GM19240 (cell line): ENCODE measurements at regions not wholly inside any gene's neighbourhood (a gene's known extent, or its start where the extent isn't known, plus 50 kb on each side); places are given as distances from the start of the nearest gene placed in this dataset.
"Not testable (repeated sequence)": the region's sequence is repeated elsewhere in the genome, so short reads cannot be mapped to it uniquely, and the experiment has no call there.

Experiments used
- DNase-seq: peaks from one replicate; pipeline ENCODE4 v3.0.0; 2011; ENCODE audit warnings: low spot score; ENCODE audit not compliant: insufficient read length

DNA sequence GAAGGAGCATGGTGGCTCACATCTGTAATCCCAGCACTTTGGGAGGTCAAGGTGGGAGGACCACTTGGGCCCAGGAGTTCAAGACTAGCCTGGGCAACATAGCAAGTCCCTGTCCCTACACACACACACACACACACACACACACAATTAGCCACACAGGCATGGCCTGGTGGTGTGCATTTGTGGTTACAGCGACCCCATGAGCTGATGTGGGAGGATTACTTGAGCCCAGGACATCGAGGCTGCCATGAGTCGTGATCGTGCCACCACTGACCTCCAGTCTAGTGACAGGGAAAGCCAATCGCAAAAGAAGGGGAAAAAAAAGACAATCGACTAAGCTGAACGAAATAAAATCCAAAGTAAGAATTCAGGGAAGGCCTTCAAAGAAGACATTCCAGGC lies 67.9 kb downstream of the TBX3 start:
- no peak for DNase-seq

DNA sequence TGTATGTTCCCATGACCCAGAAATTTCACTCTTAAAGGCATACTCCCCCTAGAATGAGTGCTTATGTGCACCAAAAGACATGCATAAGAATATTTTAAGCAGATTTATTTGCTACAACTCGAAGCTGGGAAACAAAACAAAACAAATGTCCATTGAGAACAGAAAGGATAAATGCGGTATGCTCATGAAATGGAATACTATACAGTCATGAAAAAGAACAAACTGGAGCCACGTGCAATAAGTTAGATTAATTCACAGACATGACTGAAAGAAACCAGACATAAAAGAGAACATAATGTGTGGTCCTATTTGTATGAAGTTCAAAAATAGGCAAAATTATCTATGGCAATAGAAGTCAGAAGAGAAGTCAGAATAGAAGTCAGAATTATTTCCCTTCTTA lies 69.9 kb downstream of the TBX3 start:
- no peak for DNase-seq

DNA sequence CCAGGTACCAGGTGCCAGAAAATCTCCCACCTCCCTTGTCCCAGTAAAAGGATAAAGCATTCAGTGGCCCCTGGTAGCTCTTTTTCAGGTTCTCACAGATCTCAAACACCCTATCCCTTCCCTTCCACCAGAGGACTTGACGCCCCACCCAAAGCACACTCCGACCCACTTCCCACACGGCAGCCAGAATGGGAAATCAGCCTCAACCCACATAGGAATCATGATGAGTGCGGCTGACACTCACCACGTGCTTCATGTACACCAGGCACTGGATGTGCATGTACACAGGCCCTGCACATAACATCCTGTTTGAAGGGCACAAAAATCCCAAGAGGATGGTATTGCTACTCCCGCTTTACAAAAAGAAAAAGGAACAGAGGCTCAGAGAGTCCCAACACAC lies 71.9 kb downstream of the TBX3 start:
- no peak for DNase-seq

DNA sequence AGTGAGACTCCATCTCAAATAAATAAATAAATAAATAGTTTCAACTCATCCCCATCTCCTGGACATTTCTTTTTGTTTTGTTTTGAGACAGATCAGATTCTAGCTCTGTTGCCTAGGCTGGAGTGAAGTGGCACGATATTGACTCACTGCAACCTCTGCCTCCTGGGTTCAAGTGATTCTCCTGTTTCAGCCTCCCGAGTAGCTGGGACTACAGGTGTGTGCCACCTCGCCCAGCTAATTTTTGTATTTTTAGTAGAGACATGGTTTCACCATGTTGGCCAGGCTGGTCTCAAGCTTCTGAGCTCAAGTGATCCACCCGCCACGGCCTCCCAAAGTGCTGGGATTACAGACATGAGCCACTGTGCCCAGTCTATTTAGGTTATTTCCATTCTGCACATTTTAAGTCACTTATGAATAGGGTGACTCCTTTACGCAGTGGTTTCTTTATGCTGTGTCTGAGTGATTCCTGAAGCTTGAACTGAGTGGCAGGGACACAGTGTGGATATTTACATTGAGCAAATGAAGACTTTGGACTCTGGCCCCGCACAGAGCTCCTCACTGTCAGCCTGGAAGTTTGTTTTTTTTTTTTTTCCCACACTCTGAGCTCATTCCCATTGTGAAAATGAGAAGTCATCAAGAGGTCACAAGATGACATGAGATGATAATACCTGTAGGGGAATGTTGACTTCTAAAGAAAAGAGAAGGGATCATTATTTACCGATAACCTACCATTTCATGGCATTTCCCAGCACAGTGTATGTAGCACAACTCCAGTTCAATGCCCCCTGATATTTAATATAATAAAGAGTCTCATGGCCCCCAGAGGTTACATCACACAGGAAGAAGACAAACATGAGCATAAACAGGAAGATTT lies 72.6 kb downstream of the TBX3 start:
- DNase-seq: no peak

DNA sequence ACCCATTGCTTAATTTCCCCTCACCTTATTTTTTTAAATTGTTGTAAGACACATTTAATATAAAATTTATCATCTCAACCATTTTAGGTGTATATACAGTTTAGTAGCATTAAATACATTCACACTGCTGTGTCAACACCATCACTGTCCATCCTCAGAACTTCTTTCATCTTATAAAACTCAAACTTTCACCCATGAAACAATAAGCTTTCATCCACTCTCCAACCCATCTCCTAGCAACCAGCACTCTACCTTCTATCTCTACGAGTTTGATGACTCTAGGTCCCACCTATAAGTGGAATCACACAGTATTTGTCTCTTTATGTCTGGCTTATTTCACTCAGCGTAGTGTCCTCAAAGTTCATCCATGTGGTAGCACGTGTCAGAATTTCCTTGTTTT lies 75.5 kb downstream of the TBX3 start:
- DNase-seq: no peak

DNA sequence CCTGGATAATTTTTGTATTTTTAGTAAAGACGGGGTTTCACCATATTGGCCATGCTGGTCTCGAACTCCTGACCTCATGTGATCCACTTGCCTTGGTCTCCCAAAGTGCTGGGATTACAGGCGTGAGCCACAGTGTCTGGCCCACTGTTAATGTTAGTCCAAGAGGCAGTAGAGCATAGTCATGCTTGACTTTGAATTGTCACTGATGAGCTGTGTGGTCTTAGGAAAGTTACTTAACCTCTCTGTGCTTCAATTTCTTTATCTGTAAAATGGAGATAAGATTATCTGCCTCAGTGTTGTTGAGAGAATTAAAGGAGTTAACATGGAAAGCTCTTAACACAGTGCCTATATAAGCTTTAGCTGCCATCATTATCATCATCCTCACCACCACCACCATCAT lies 78.1 kb downstream of the TBX3 start:
- DNase-seq: no peak

DNA sequence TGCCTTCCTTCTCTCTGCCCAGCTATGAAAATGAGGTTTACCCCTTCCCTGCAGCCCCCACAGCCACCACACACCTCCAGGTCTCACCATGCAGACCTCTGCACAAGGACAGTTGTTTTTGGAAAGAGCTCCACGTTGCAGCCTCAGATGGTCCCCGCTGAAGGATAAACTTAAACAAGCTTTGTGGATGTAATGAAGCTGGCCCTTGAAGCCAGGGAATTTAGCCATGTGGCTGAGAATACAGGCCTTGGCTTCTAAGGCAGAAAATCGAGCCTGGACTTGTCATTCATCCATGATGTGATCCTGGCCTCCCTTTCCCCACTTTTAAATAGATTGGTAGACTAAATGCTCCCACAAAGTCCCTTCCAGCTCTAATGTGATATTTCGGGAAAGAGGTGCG lies 79.4 kb downstream of the TBX3 start:
- DNase-seq: no peak

DNA sequence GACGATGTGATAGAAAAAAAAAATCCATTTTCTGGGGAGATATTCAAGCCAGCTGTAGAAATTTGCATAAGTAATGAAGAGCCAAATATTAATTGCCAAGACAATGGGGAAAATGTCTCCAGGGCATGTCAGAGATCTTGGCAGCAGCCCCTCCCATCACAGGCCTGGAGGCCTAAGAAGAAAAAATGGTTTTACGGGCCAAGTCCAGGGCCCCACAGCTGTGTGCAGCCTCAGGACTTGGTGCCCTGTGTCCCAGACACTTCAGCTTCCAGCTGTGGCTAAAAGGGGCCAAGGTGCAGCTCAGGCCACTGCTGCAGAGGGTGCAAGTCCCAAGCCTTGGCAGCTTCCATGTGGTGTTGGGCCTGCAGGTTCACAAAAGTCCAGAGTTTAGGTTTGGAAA lies 83.4 kb downstream of the TBX3 start:
- DNase-seq: not testable (repeated sequence)

DNA sequence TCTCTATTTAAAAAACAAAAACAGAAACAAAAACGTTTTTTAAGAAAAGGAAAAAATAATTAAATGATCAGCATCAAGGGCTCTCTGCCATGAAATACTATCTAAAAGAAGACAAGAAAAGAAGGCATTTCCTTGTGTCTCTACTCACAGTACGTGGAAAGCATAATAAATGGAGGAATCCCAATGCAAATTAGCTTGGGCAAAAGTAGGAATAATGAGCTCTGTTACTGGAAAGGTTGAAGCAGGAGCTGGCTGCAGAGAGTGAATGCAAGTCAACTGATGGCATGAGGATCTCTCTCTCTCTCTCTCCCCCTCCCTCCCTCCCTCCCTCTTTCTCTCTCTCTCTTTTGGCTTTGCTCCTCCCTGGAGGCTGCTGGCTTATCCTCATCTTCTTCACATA lies 85.9 kb downstream of the TBX3 start:
- no peak for DNase-seq

DNA sequence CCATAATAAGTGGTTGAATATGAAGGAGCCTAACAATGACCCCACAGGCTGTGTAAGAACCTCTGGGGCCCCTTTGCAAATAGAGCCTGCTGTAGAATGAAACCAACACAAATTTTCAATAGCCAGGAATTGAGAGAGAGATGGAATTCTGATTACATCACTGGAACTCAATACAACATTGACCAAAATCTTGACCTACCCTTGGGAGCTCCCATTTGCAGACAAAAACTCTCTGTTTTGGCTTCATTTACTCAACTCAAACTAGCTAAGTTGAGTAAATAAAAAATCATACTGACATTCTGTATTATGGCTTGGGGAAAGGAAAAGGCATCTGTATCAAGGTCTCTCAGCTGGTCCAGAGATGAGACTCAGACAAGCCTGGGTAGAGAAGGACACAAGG lies 91.0 kb downstream of the TBX3 start:
- no peak for DNase-seq

DNA sequence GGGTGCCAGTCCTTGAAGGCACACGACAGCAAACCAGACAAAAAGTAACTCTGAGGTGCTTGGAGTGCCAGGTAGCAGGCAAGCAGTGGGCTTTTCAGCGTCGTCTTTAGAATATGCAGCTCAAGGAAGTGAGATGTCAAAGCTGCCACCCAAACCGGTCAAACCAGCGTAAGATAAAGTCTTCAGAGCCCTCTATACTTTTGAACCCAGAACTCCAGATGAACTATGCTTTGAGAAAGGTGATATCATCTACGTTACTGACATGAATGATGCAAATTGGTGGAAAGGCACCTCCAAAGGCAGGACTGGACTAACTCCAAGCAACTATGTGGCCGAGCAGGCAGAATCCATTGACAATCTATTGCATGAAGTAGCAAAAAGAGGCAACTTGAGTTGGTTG lies 95.9 kb downstream of the TBX3 start:
- no peak for DNase-seq

DNA sequence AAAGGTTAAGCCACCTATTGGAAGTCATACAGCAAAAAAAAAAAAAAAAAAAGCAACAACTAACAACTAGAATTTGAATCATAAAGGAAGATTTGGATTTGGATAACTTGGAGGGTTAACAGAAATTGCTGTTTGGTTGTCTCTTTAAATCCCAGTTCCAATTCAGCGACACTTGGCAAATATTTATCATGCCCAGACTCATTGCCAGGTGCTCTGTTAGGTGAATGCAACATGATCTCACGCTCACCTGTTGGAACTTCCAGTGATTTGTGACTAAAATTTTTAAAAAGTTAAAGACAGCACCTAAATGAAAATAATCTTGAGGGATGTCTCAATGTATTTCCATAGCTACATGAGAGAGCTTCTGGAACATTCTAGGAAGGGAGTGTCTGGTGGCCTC lies 103.7 kb downstream of the TBX3 start:
- no peak for DNase-seq

DNA sequence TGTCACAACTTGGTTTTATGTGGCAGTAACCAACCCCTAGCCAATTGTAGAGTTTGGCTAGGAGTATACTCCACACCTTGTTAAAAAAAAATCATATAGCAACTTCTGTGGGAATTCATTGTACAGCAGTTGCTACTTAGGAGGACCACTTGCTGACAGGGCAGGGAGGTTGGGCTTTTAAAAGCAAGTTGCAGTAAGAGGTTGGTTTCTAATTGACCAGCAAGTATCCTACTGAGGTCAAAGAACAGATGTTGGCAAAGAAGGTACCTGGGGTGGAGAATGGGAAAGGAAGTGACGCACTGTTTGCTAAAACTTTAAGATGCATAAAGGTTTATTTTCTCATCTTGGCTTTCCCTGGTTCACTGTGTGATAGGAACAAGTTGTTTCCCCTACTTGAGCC lies 104.6 kb downstream of the TBX3 start:
- DNase-seq: no peak

DNA sequence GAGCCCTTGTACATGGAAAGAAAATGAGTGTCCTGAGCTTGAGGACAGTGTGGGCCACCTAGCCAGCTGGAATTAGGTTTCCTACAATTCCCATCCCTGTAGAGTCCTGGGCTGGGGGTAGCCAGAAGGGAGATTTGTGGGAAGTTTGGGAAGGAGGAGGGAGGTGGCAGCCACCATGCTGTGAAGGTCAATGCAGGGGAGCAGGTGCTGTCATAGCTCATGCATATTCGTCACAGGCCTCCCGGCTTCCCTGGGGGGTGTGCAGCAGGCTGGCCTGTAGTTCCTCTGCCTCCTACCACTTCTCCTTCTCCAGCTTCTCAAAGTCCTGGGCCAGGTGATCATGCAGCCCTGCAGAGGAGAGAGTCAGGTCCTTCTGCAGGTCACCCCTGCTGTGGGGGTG lies 121.3 kb downstream of the TBX3 start:
- DNase-seq: no peak

DNA sequence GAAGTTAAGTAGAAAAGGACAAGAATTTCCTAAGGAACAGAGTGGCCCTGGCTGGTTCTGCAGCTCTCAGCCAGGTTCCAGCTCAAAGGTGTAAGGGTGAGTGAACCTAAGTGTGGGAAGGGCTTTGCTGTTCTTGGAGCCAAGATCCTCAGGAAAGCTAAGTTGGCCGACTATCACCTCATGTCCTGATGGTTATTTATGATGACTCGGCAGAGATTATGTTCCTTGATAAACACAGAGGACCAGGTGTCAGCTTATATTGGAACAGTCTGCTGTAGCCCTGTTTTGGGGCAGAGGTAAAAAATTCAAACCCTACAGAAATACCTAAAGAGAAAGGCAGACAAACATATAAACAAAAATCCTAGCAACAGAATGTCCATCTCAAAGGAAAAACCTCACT lies 128.5 kb downstream of the TBX3 start:
- DNase-seq: no peak

DNA sequence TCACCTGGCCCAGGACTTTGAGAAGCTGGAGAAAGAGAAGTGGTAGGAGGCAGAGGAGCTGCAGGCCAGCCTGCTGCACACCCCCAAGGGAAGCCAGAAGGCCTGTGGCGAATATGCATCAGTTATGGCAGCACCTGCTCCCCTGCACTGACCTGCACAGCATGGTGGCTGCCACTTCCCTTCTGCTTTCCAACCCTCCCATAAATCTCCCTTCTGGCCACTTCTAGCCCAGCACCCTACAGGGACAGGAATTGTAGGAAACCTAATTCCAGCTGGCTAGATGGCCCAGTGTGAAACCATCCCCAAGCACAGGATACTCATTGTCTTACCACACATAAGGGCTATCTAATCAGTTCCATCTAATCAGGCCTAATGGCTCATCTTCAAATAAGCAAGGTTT lies 136.3 kb downstream of the TBX3 start:
- DNase-seq: no peak

DNA sequence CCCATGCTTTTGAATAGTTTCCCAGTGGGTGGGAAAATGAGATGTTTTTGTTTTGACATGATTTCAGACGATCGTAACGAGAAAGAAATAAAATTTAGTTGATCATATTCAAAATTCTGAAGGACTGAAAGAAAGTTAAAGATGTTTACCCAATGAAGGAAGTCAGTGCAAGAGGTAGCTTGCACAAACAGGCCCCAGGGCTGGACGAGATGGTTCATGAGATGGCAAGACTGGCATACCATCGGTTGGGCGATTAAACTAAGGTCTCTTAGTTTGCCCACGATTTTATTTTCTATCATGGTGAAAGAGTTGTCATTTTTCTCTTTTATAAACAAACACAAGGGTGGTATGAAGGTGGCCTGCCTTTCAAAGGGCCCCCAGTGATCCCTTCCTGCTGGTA lies 124.5 kb upstream of the TBX5 start:
- no peak for DNase-seq

DNA sequence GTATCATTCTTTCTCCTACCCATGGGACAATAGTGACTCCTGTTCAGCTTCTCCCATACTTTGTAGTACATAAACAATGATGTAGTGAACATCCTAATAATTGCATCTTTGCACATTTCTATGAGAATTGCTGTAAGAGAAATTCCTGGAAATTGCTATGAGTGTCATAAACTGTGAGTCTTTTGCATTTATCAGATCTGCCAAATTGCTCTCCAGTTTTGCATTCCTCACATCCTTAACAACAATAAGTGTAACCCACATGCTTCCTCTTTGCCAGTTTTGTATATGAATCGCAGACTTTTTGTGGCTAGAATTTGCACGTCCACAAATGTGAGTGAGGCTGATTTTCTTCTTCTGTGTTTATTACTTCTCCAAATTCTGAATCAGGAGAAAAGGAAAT lies 124.0 kb upstream of the TBX5 start:
- DNase-seq: no peak

DNA sequence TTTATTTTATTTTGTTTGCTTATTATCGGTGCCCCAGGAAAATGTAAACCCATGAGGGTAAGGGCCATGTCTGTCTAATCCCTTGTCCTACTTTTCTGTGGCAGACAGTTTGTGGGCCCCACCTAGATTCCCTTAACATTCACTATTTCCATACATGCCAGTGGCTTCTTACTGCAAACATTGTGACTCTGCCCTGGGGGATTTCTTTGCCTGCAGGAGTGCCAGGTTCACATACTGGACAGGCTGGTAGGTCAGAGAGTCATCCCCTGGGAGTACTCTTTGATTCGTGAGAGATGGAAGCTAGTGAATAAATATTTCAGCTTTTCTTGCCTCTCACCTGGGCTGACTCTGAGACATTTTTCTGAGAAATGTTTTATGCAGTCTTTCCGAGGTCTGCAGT lies 122.8 kb upstream of the TBX5 start:
- no peak for DNase-seq

DNA sequence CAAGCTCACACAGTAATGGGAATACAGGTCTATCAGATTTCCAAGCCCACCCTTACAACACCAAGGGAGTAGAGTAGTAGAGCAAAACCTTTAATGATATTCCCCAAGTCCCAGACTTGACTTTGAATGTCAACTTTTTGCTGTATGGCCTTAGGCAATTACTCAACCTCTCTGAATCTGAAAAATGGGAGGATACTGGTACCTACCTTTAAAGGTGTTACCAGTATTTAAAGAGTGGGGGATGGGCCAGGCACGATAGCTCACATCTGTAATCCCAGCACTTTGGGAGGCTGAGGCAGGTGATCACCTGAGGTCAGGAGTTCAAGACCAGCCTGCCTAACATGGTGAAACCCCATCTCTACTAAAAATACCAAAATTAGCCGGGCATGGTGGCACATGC lies 115.2 kb upstream of the TBX5 start:
- not testable (repeated sequence) for DNase-seq

DNA sequence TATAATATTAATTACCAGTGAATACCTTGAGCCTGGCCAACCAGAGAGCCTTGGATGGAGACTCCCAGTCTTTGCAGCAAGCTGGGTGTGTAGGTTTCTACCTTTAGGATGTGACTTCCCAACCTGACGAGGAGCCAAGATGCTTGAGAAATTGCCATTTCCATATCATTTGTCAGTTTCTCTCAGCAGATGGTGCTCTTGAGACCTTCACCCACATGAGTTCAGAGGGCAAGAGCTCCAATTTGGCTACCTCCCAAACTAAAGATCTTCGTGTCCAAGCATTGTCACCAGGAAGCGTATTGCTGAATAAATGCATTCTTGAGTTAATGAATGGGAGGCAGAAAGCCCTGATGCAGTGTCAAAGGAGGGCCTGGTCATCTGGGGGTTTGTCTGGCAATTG lies 106.4 kb upstream of the TBX5 start:
- DNase-seq: no peak

DNA sequence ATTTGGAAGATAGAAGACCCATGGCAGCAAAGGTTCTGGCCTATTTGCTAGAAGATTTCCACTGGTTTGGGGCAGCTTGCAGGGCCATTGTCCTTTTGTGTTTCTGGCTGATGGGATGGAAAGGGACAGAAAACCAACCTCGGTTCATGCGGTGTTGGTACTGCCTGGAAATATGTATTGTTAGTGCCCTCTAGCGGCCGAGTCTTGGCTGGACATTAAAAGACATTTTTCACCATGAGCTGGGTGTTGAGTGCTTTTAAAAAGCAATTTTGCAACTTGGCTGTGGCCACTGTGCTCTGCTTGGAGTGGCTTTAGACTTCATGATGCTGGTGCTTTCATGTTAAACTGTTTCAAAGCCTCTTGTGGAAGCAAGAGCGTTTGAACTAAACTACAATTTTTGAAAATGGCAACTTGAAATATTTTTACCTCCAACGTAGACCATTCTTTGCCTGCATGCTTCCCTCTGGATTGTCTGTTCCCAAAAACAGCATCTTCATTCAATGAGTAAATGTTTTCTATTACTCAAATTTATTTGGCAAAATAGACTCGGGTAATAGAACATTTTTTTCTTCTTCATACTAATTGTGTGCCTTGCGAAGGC lies 102.7 kb upstream of the TBX5 start:
- peak; percentile 21 for DNase-seq

DNA sequence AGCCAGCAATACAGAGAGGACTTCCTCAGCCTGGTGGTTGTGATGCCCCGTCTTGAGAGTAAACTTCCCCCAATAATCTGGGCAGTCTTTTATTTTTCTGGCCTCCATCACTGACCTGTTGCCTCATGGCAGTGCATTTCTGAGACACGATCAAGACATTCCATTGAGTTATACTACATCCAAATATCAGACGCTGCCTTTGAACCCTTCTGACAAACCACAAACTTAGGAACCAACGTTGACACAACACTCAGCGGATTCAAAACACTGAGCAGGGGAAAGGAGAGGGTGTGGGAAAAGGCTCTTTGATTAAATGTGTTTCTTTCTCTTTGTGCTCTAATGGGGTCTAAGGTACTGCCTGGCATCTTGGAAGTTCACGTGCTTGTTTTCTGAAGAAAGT lies 100.7 kb upstream of the TBX5 start:
- DNase-seq: no peak
